H1 (cell line): ENCODE measurements at regions not wholly inside any gene's neighbourhood (a gene's known extent, or its start where the extent isn't known, plus 50 kb on each side); places are given as distances from the start of the nearest gene placed in this dataset.

Experiments
- CTCF ChIA-PET: fragments of 300-600 bp; sonication (Branson Sonifier 250); formaldehyde crosslinking; loops from one replicate; lab custom pipeline; 2021; ENCODE audit not compliant: partially characterized antibody; lab: Charles Lee
- POLR2A ChIA-PET: fragments of 300-600 bp; sonication (Branson Sonifier 250); formaldehyde crosslinking; loops from one replicate; lab custom pipeline; 2021; ENCODE audit warnings: inconsistent platforms; ENCODE audit not compliant: partially characterized antibody; lab: Charles Lee
- DNase-seq, 2 experiments: peaks; one replicate each; pipeline versions ENCODE4 v3.0.0 to v3.0.0-alpha.2; 2010 to 2022; ENCODE audit warnings: low spot score in 2 of 2, low read depth in 1 of 2, mixed read lengths in 1 of 2
- FAIRE-seq: peaks from 2 replicates; lab custom pipeline; 2011; peaks lifted over from hg19 to GRCh38; lab: Jason Lieb, UNC
- H2AFZ ChIP-seq: 2 replicates; pipeline ENCODE4 v1.8.1; 2012; ENCODE audit warnings: low read length, inconsistent platforms
- H2AK5ac ChIP-seq: 2 replicates; pipeline ENCODE4 v1.6.1; 2013; ENCODE audit warnings: low read depth, low read length
- H2BK120ac ChIP-seq: replicated peaks from 2 replicates; pipeline ENCODE3; 2013; ENCODE audit warnings: low read depth, low read length, inconsistent platforms
- H2BK12ac ChIP-seq: 2 replicates; pipeline ENCODE4 v1.6.1; 2013; ENCODE audit warnings: low read depth, low read length
- H2BK15ac ChIP-seq: 2 replicates; pipeline ENCODE4 v1.6.1; 2013; ENCODE audit warnings: low read length
- H2BK20ac ChIP-seq: 2 replicates; pipeline ENCODE4 v1.6.1; 2013; ENCODE audit warnings: low read length
- H2BK5ac ChIP-seq: 2 replicates; pipeline ENCODE4 v1.6.1; 2013; ENCODE audit warnings: low read depth, low read length
- H3K14ac ChIP-seq: 2 replicates; pipeline ENCODE4 v1.6.1; 2013; ENCODE audit warnings: inconsistent platforms; ENCODE audit not compliant: insufficient read length
- H3K18ac ChIP-seq: 2 replicates; pipeline ENCODE4 v1.6.1; 2013; ENCODE audit warnings: low read length; ENCODE audit errors: extremely low read depth
- H3K23ac ChIP-seq: 2 replicates; pipeline ENCODE4 v1.6.1; 2013; ENCODE audit warnings: inconsistent platforms; ENCODE audit not compliant: insufficient read length
- H3K23me2 ChIP-seq: 2 replicates; pipeline ENCODE4 v1.6.1; 2013; ENCODE audit warnings: low read depth, low read length
- H3K27ac ChIP-seq: 2 replicates; pipeline ENCODE4 v1.6.1; 2011; ENCODE audit warnings: low read depth, low read length, inconsistent platforms
- H3K27me3 ChIP-seq, 4 experiments: replicated peaks in 1 of 4; 1 replicate in 1 of 4; 2 replicates in 3 of 4; pipeline versions ENCODE4 v1.6.1 to v1.8.1; 2011 to 2013; ENCODE audit warnings: low read length in 3 of 4, mild to moderate bottlenecking in 3 of 4, inconsistent platforms in 2 of 4, mixed read lengths in 2 of 4, moderate library complexity in 1 of 4; ENCODE audit not compliant: control insufficient read depth in 3 of 4, insufficient read depth in 3 of 4; ENCODE audit errors: extremely low read depth in 1 of 4
- H3K36me3 ChIP-seq, 4 experiments: 2 replicates each; pipeline versions ENCODE4 v1.6.1 to v1.8.1; 2011 to 2013; ENCODE audit warnings: mild to moderate bottlenecking in 4 of 4, low read length in 3 of 4, moderate library complexity in 2 of 4, control low read depth in 1 of 4, inconsistent platforms in 1 of 4; ENCODE audit not compliant: insufficient read depth in 4 of 4, control insufficient read depth in 2 of 4
- H3K4ac ChIP-seq: replicated peaks from 2 replicates; pipeline ENCODE3; 2013; ENCODE audit warnings: low read length, low read depth, mixed read lengths, inconsistent platforms; ENCODE audit not compliant: insufficient read length
- H3K4me1 ChIP-seq, 4 experiments: replicated peaks in 1 of 4; 1 replicate in 1 of 4; 2 replicates in 3 of 4; pipeline versions ENCODE4 v1.6.1 to v1.8.1; 2011 to 2013; ENCODE audit warnings: low read length in 3 of 4, inconsistent platforms in 2 of 4, mixed read lengths in 1 of 4; ENCODE audit not compliant: insufficient read depth in 4 of 4, control insufficient read depth in 3 of 4
- H3K4me2 ChIP-seq, 2 experiments: 2 replicates each; pipeline versions ENCODE4 v1.6.1 to v1.8.1; 2011 to 2013; ENCODE audit warnings: low read depth in 2 of 2, low read length in 2 of 2, control low read depth in 1 of 2, inconsistent platforms in 1 of 2, mild to moderate bottlenecking in 1 of 2; ENCODE audit not compliant: insufficient read depth in 1 of 2
- H3K4me3 ChIP-seq, 4 experiments: fragments of 200-600, 300-600 bp in 1 of 4; sonication (generic), shearing (Covaris generic), sonication (Bioruptor Twin) in 1 of 4; 2 replicates each; pipeline versions ENCODE4 v1.5.1 to v1.8.1; 2011 to 2016; ENCODE audit warnings: low read length in 4 of 4, low read depth in 3 of 4, control low read depth in 2 of 4, inconsistent platforms in 2 of 4, mild to moderate bottlenecking in 2 of 4, mixed read lengths in 1 of 4, moderate library complexity in 1 of 4; ENCODE audit not compliant: insufficient read depth in 2 of 4; ENCODE audit errors: extremely low read depth in 1 of 4
- H3K56ac ChIP-seq: replicated peaks from 2 replicates; pipeline ENCODE3; 2013; ENCODE audit warnings: low read depth, mild to moderate bottlenecking, mixed read lengths, low read length, inconsistent platforms; ENCODE audit not compliant: insufficient read length
- H3K79me1 ChIP-seq: 2 replicates; pipeline ENCODE4 v1.6.1; 2013; ENCODE audit warnings: low read depth, low read length, control low read depth
- H3K79me2 ChIP-seq, 2 experiments: 2 replicates each; pipeline versions ENCODE4 v1.6.1 to v1.8.1; 2012 to 2013; ENCODE audit warnings: low read length in 2 of 2, mild to moderate bottlenecking in 2 of 2, inconsistent platforms in 1 of 2; ENCODE audit not compliant: insufficient read depth in 2 of 2, control insufficient read depth in 1 of 2
- H3K9ac ChIP-seq, 4 experiments: replicated peaks in 1 of 4; 1 replicate in 1 of 4; 2 replicates in 3 of 4; pipeline versions ENCODE4 v1.6.1 to v1.8.1; 2011 to 2013; ENCODE audit warnings: low read depth in 3 of 4, low read length in 3 of 4, control low read depth in 2 of 4, mild to moderate bottlenecking in 2 of 4, moderate library complexity in 2 of 4, inconsistent platforms in 1 of 4; ENCODE audit errors: extremely low read depth in 1 of 4
- H3K9me3 ChIP-seq, 2 experiments: 2 replicates each; pipeline versions ENCODE4 v1.6.1 to v1.8.1; 2012 to 2013; ENCODE audit warnings: mild to moderate bottlenecking in 2 of 2, moderate library complexity in 2 of 2, control low read depth in 1 of 2, inconsistent platforms in 1 of 2, low read depth in 1 of 2, low read length in 1 of 2, mixed read lengths in 1 of 2; ENCODE audit not compliant: insufficient read depth in 2 of 2
- H4K20me1 ChIP-seq, 2 experiments: replicated peaks in 1 of 2; 2 replicates each; pipeline versions ENCODE3 to v1.8.1; 2011 to 2013; ENCODE audit warnings: inconsistent platforms in 2 of 2, low read length in 2 of 2, mild to moderate bottlenecking in 1 of 2; ENCODE audit not compliant: insufficient read depth in 2 of 2, control insufficient read depth in 1 of 2
- H4K5ac ChIP-seq: 2 replicates; pipeline ENCODE4 v1.6.1; 2013; ENCODE audit warnings: low read length, low read depth, mixed read lengths, inconsistent platforms; ENCODE audit not compliant: insufficient read length
- H4K8ac ChIP-seq: 2 replicates; pipeline ENCODE4 v1.8.0; 2013; ENCODE audit warnings: mild to moderate bottlenecking, moderate library complexity, low read length, inconsistent platforms; ENCODE audit not compliant: insufficient read depth; ENCODE audit errors: extremely low read depth
- H4K91ac ChIP-seq: replicated peaks from 2 replicates; pipeline ENCODE3; 2013; ENCODE audit warnings: low read length, mixed read lengths, inconsistent platforms; ENCODE audit not compliant: insufficient read length
- WGBS, 2 experiments: shearing (Covaris generic) in 1 of 2; methylation state at CpG; one replicate each; pipeline versions ENCODE4 v1.1.6 to v1.1.7; 2013 to 2015; ENCODE audit warnings: low lambda C conversion rate in 2 of 2, mixed read lengths in 2 of 2, inconsistent platforms in 1 of 2, low coverage in 1 of 2, missing lambda C conversion rate in 1 of 2; ENCODE audit not compliant: insufficient replicate concordance in 2 of 2, insufficient coverage in 1 of 2, insufficient read length in 1 of 2; ENCODE audit errors: extremely low coverage in 1 of 2, missing lambda C conversion rate in 1 of 2; 5-methylcytosine and 5-hydroxymethylcytosine counted together

DNA sequence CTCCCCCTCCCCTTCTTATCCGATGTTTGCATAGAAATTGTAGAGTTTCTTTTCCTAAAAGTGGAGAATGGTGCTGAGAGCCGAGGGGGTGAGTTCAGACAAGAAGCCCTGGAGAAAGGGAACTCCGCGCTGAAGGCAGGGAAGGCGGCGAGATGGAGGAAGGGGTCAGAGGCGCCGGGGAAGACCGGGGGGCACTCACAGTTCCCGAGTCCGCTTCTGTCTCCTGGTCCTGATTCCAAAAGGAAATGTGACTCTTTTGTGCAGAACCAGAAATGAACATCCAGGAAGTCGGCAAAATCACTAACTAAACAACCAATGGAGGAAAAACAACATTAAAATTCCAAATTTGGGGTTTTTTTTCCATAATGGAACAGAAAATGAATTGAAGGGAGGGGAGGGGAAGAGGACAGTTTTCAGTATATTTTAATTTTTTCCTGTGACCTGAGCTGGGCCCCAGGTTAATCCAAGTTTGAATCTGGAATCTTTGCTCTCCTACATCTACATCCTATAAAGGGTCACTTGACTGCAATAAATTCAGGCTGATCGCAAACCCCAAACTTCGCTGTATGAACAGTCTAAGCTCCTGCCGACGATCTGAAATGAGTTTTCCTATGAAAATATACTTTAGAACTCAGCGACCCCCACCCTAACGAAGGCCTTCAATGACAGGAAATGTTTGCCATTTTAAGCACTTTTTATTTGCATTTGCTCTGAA lies 252.3 kb downstream of the C16orf95 start:
- Histone ChIP-seq H2BK15ac (no peak overlapping the region), H3K23me2 (no peaks in the 10 kb centered on the region; the same call in 1 of the 2 replicates), H2BK5ac (no peak overlapping the region), H3K36me3 (no peaks in the 10 kb centered on the region), H3K14ac (no peak overlapping the region), H3K9me3 (no peaks in the 10 kb centered on the region), H4K5ac (no peak overlapping the region), H3K79me1 (no peaks in the 10 kb centered on the region), H2BK12ac (no peak overlapping the region), H3K9ac (no peak overlapping the region), H3K56ac (no peak overlapping the region), H3K18ac (no peak overlapping the region), H2BK20ac (no peak overlapping the region), H3K4me1 (no peaks in the 10 kb centered on the region; a peak in 2 of 7 replicates), H3K4me2 (no peak overlapping the region), H3K79me2 (no peaks in the 10 kb centered on the region), H4K8ac (no peak overlapping the region), H3K23ac (no peak overlapping the region), H3K27me3 (no peaks in the 10 kb centered on the region), H4K91ac (no peak overlapping the region), H2AFZ (0 out of 2 replicates have a peak overlapping the region, but pooled peaks have one; percentile 7), H3K4me3 (no peak overlapping the region), H2AK5ac (no peak overlapping the region), H4K20me1 (no peaks in the 10 kb centered on the region), H3K27ac (no peak overlapping the region), H2BK120ac (no peak overlapping the region), H3K4ac (no peak overlapping the region)
- CTCF ChIA-PET = interaction anchor here (0.6 to 3.6 kb wide), 5 partner anchors 13 to 500 kb away, joined by 3 to 18 read pairs (median 4); no protein-coding TSS in a partner anchor
- POLR2A ChIA-PET = interaction anchor here (0.8 kb wide), 1 partner anchor 12 kb away, joined by 3 read pairs; no protein-coding TSS in a partner anchor
- 83% methylated on average over 16 of the region's 18 CpGs; no CpG with 5 or more reads in 1 of the 2 experiments for WGBS, 2 experiments
- DNase-seq (no peak), FAIRE-seq (no peak)
